KBM-7 (cell line): ENCODE measurements at regions not wholly inside any gene's neighbourhood (a gene's known extent, or its start where the extent isn't known, plus 50 kb on each side); places are given as distances from the start of the nearest gene placed in this dataset.

Experiments
- DNase-seq: peaks from one replicate; pipeline ENCODE4 v3.0.0-alpha.2; 2015
- in situ Hi-C: fragments of 300-500 bp; cut with MboI; formaldehyde crosslinking; loops from 2 replicates; pipeline ENCODE4 v1.14.3; 2020; ENCODE audit warnings: low sequenced_read_pairs, low pct_unique_long_range_greater_than_20kb, mixed read lengths

DNA sequence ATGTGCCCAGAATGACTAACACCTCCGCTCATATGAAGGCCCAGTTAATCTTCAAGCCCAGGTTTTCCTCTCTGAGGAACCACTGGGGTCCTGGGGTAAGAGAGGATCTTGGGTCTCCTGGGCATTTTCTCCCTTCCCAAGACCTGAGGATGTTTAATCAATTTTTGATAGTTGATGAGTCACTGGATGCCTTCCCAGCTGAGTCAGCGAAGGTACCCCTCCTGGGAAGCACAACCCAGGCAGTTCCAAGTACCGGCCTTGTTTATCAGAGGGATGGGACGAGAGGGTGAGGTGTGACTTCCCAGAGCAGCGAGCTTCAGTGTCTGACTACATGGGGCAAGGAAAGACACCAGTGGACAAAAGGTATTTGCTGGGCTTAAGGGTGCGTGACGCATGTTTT lies 119.6 kb upstream of the IL12B start:
- DNase-seq, result no peak
- in situ Hi-C loops, result loop anchor here (25.0 kb wide), 1 partner anchor 937 kb away; no protein-coding TSS in a partner anchor

DNA sequence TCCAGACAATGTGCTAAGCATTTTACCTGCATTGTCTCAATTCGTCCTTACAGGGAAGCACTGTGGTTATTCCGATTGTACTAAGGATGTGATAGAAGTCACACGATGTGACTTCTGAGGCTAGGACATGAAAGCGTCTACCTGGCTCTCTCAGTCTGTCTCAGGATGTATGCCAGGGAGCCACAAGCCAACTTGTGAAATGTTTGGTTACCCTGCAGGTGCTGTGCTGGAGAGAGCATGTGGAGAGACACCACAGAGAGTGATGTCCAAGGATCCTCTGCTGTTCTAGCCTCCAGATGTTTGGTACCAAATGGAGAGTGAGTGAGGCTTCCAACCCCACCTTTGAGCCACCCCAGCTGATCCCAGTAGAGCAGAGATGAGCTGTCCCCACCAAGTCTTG lies 120.1 kb upstream of the IL12B start:
- in situ Hi-C loops, result no loop called here
- no peak for DNase-seq

DNA sequence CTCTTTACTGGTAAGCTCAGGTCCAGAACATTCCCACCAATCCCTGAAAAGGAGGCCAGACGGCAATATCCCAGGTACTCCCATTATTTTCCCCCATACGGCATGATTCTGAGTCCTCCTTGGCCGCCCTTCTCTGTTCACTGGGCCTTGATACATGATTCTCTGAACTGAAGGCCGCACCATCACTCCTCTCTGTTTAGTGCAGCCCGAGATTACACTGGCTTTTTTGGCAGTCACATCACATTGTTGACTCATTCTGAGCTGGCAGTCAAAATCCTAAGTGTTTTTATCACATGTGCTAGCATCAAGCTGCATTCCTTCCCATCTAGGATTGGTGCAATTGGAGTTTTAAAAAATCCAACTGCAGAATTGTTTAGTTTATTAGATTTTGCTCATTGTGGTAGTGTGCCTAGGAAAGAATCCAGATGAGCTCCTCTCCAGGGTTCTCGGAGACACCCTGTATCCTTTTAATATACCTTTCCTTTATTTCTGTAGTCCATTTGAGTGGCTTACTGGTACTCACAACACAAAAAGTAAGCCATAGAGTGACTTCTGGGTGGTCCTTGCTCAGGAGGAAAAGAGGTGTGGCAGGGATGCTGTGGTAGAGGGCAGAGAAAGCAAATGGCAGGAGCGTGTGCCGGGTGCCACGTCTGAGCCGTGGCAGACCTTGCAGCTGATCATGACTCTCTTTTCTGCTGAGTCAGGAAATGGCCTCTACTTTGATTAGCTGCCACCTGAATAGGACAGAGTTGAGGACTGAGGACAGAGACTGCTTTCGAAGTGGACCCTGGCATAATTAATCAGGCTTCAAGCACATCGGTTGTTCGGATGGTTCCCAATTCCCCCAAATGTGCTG lies 121.1 kb upstream of the IL12B start:
- in situ Hi-C loops, result no loop called here
- DNase-seq, result no peak

DNA sequence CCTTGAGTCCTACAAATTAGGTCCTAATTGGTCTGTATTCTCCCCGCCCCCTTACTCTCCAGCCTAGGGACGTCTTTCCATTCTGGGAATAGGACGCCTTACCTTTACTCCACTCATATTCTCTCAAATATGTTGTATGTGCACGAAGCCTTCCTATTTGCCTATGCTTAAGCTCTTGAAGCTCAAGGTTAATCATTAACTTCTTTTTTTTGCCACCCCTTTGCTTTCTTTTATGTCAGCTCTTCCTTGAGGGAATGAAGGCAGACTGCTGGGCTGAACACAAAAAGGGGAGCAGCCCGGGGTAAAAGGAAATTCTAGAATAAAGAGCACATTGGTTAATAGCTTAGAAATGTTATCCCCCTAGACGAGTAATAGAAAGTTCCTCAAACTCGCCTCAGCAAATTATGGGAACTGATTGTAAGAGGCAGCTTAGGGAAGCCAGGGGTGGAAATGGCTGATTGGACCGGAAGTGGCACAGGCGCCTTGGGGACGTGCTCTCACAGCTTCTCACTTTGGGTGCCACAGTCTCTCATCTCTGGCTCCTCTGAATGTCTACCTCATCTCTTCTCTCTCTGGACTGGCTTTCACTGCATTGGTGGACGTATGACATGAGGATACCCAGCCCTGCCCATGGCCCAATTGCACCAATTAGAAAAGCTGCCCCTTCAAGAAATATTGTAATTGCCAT lies 122.3 kb upstream of the IL12B start:
- DNase-seq, result no peak
- in situ Hi-C loops, result no loop called here

DNA sequence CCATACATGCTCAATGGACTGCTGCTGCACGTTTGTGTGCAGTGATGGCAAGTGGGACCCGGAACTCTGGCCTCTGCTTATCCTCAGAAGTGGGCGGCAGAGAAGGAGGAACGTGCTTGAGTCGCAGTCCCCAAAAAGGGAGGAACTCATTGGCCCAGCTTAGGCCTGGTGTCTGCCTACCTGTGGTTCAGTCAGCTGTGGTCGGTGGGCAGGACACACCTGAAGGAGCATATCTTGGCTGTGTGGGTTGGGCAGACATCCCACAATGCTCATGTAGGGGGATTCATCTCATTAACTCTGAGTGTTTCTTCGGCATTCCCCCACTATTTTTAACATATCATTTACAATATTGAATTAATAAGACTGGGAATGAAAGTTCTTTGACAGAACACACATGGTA lies 122.9 kb upstream of the IL12B start:
- no peak for DNase-seq
- in situ Hi-C loops, result no loop called here

DNA sequence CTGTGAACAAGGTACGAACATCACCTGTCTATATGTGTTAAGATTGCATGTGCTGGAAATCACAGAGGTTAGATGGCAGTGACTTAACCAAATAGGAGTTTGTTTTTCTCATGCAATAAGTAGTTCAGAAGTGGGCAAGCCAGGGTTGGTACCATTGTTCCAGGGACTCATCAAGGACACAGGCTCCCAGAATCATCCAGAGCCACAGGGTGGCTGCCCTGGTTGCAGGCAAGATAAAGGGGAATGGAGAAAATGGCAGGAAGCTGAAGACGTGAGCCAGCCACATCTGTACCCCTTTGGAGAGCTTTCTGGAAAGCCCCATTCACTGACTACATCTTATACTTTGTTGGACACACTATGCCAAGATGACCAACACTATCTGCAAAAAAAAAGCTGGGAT lies 126.0 kb upstream of the IL12B start:
- in situ Hi-C loops, result no loop called here
- no peak for DNase-seq

DNA sequence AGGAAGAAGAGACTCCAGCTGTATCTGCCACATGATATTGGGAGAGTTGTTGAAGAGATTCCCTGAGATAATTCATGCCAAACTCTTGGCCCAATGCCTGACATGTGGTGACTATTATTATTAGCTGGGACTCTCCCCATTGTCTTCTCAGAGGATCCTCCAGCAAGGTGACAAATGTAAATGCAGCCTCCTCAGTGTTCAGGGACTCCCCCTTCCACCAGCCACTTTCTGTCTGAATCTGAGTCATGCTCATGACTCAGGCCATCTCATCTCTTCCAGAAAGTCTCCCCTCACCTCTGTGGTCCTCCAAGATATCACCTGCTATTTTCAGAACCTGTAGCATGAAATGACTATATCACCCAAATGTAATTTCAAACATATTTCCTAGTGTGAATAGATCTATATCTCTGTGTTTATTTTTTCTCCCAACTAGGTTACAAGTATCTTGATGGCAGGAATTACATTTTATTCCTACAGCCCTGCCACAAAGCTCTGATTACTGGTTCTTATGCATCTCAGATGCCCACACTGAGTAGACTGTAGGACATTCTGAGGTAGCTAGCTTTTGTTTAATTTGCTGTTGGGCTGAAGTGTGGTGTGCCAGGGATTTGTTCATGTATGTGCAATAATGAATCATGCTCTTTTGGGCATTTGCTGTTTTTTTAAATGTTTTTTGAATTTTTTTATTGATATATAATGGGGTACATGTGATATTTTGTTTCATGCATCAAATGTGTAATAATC lies 126.6 kb upstream of the IL12B start:
- in situ Hi-C loops, result no loop called here
- DNase-seq, result no peak

DNA sequence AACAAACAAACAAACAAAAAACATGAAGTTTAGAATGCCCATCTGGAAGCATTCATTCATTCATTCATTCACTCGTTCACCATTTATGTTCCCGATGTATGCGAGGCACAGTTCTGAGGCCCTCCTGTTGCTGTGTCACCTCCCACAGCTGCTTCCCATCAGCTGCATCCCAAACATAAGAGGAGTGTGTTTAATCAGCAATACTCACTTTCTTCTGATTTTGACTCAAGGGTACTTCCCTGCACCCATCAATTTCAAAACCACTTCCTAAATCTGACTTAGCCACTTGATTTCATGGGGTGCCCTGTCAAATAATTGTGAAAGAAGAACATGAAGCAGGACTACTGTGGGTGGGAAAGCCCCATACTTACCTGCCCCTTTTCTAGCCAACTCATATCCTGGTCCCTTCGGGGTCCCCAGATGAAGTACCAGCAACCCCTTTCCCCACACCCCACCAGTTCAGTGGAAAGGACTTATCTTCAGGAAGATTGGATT lies 128.0 kb upstream of the IL12B start:
- DNase-seq, result no peak
- in situ Hi-C loops, result no loop called here

DNA sequence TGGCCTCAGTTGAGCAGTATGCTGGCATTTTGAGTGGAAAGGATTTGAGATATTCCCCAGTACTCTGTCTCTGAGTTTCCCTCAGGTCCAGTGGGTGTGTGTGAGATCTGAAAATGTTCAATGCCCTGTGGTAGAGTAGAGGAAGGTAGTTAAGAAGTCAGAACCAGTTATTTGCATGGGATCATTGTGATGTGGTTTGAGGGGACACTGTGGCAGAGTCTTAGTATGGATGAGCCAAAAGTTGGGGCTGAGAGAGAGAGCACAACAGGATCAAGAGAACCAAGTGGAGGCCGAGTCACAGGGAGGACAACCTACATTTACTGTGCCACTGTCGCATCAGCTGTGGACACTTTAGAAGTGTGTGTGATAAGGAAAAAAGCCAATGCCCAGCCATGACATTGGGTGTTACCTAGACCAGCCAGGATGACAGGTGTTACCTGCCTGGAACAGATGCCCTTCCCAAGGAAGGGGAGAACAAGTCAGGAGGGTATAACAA lies 128.9 kb upstream of the IL12B start:
- DNase-seq, result no peak
- in situ Hi-C loops, result no loop called here

DNA sequence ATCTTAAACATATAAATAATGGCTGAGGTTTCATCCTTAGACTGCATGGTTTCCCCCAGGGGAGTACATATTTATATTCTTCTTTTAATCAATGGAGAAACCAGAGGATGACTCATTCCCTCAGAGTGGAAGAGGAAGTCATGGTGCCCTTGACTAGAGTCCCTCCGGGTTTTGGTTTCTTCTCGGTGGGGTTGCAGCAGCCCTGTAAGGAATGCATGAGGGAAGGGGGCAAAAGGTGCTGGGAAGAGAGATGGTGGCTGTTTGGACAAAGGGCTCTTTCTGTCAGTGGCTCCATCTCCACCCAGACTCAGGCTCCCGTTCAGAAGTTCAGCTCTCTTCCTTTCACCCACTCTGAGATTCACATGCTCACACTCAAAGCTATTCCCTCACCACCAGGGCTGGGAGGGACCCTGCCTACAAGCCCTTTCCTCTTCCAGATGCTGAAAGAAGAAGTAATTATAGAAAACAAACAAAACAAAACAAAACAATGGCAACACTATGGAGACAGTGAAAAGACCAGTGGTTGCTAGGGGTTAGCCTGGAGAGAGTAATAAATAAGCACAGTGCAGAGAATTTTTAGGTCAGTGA lies 129.8 kb upstream of the IL12B start:
- DNase-seq, result no peak
- in situ Hi-C loops, result no loop called here

DNA sequence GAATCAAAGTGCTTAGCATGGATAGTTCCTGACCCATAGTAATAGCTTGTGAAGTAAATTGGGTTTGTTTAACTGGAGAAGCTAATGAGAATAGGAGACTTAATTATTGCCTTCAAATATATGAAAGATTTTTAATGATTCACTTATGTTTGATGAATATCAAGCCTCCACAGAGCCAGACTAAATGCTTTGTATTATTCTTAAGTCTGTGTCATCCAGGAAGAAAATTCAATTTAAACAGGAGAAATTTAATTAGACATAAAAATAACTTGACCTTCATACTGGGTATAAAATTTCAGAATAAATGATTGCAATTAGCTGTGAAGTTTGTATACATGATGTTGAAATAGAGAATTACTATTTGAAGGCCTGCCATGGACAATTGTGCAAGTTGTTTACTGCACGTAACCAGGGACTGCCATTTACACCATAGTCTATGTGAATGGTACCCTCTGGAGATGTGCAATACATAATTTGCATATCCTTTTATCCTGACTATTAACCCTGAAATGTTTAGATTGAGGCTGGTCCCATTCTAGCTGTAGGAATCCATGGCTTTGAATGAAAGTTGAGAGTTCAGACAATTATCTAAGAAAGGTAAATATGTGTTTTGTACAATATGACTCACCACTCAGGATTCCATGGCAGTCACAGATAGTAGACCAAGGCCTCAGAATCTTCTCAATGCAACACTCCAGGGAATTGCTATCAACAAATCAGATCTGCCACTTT lies 133.5 kb upstream of the IL12B start:
- in situ Hi-C loops, result no loop called here

DNA sequence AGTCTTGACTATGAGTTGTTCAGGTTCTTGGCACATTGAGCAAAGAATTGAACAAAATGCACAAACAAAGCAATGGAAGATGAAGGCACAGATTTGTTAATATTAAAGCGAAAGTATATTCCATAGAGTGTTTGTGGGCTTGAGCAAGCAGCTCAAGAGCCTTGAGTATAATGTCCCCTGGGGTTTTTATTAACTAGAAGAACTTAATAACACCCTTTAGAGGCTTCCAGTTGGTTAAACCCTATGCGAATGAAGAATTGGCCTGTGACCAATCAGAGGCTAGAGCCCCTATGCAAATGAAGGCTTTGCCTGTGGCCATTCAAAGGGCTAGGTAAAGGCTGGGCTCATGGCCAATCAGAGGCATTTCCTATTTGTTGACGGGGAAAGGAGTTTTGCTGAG lies 135.3 kb upstream of the IL12B start:
- no peak for DNase-seq

More for the DNA sequence above, 133.5 kb upstream of the IL12B start:
- no peak for DNase-seq

DNA sequence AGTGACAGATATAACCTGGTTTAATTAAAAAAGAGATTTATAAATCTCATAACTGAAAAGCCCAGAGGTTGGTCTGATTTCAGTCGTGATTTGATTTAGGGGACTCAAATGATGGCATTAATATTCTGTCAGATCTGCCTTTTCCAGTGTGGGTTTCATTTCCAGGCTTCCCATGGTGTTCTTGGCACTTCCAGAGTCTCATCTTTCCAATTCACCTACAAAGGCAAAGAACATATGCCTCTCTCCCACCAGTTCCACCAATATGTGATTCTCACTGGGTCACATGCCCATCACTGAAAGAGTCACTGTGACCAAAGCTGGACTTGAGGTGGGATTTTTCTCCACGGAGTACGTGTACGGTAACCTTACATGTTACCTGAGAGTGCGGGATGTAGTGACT lies 137.4 kb upstream of the IL12B start:
- DNase-seq, result no peak
- in situ Hi-C loops, result no loop called here

More for the DNA sequence above, 135.3 kb upstream of the IL12B start:
- in situ Hi-C loops, result no loop called here

DNA sequence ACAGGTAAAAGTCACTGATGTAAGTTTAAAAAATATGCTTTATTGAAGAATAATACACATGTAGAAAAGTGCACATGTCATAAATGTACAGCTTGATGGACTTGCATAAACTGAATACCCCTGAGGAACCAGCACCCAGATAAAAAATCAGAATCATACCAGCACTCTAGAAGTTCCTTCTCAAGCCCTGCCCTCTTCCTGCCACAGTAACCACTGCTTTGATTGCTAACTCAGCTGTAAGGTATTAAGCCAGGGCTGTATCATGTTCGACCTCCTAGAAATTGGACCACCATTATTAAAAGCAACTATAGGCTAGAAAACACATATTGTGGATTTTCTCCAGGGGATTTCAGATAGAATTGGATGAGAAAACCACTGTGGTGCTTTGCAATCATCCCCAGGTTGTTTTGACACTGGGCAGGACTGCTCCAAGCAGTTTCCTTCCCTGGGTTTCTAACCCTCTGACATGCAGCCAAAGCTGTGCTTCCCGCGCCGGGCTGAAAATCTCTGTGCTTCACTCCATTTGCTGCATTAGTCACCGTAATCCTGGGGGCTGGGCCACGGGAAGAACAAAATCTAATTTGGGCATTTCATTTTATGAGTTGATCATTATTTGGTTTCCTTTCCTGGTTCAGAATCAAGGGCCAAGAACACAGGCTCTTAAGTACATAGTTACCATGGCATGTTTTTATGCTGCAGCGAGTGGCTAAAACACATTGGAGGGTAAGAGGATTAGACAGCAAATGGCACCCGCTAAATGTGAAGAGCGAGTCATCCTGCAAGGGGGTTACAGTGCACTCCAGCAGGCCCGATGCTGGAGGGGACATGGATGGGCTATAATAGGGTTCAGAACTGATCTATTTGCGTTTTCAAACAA lies 139.4 kb upstream of the IL12B start:
- DNase-seq, result no peak
- in situ Hi-C loops, result no loop called here

DNA sequence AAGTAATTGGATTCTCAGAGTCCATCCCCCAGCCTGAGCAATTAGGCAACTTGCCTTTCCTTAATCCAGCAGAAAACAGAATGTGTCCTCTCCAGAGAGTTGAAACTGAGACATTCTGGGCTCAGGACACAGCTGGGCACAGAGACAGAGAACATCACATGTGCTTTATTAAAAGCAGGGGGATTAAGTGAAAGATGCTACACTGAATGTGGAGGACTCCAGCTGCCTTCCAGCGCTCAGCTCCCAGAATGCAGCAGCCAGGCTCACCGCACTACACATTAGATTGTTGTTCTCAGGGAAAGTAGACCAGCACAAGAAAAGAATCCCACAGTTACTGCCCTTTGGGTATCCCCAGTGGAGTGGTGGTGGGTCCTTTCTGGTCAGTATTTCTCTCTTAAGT lies 141.6 kb upstream of the IL12B start:
- in situ Hi-C loops, result no loop called here
- no peak for DNase-seq

DNA sequence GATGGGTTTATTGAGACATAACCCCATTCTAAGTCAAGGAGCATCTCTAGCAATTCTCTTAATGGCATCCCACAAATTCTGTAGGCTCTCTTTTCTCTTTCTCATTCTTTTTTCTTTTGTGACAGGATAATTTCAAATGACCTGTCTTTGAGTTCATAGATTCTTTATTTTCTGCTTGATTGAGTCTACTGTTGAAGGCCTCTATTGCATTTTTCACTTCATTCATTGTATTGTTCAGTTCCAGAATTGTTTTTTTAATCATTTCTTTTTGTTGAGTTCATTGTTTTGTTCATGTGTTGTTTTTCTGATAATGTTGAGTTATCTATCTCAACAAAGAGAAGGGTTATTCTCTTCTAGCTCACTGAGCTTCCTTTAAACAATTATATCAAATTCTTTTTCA lies 144.7 kb upstream of the IL12B start:
- in situ Hi-C loops, result no loop called here
- DNase-seq, result no peak

DNA sequence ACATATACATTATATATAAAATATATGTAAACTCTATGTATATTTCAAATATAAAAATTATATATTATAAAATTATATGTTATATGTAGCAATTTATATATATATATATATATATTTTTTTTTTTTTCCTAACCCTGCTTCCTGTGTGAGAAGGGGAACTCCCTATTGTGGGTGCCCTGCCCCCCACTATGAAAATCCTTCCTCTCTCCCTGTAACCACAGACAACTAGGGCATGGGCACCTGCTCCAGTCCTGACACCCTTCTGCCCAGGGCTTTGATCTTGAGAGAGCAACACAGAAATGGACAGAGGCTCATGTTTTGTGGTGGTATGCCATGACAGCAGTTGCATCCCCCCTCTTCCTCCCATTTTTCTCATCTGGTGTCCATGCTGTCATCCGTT lies 148.7 kb upstream of the IL12B start:
- DNase-seq, result no peak
- in situ Hi-C loops, result no loop called here

DNA sequence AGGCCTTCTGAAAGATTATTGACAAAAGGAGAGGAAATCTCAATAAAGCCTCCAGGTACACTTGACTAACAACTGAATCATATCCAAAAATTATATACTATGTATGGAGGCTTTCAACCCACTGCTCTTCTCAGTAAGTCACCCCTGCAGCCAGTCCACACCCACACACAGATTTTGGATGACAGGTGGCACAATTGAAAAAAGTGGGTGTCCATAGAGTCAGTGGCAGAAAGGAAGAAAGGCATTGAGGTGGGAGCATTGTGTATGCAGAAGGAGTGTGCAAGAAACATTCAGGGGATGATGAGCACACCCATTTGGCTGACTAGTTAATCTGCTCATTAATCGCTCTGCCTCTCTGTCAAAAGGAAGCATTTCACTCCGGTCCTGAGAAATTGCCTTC lies 150.6 kb upstream of the IL12B start:
- in situ Hi-C loops, result no loop called here
- no peak for DNase-seq
